MCF 10A (cell line): ENCODE measurements at regions not wholly inside any gene's neighbourhood (a gene's known extent, or its start where the extent isn't known, plus 50 kb on each side); places are given as distances from the start of the nearest gene placed in this dataset.

ENCODE experiments used
- BruUV-seq: library from RNA; stranded (reverse); fragments of 400-500 nt; replicated peaks from 2 replicates; lab custom pipeline; 2021; lab: Mats Ljungman, UMichigan
- CTCF ChIA-PET: fragments of 300-600 bp; sonication (Branson Sonifier 250); formaldehyde crosslinking; extraction: SDS; loops from one replicate; lab custom pipeline; 2021; ENCODE audit warnings: antibody characterized with exemption, inconsistent platforms; lab: Yijun Ruan, JAX
- POLR2A ChIA-PET: fragments of 300-600, 350-650 bp; sonication (Branson Sonifier 250); formaldehyde crosslinking; extraction: SDS; loops from one replicate; lab custom pipeline; 2020; ENCODE audit warnings: antibody characterized with exemption, inconsistent platforms; lab: Yijun Ruan, JAX
- DNase-seq: peaks from one replicate; pipeline ENCODE4 v3.0.0-alpha.2; 2018; ENCODE audit not compliant: unreplicated experiment
- H3K27ac Mint-ChIP-seq: one replicate; pipeline ENCODE4 v1.8.0; 2022; ENCODE audit warnings: mild to moderate bottlenecking, low read depth, mixed read lengths; ENCODE audit not compliant: unreplicated experiment
- H3K27me3 Mint-ChIP-seq: one replicate; pipeline ENCODE4 v1.8.0; 2022; ENCODE audit warnings: mixed read lengths; ENCODE audit not compliant: insufficient read depth, unreplicated experiment
- H3K36me3 Mint-ChIP-seq: one replicate; pipeline ENCODE4 v1.8.0; 2022; ENCODE audit warnings: mild to moderate bottlenecking, moderate library complexity, mixed read lengths; ENCODE audit not compliant: insufficient read depth, unreplicated experiment
- H3K4me1 Mint-ChIP-seq: one replicate; pipeline ENCODE4 v1.8.0; 2022; ENCODE audit warnings: mixed read lengths; ENCODE audit not compliant: insufficient read depth, unreplicated experiment
- H3K4me3 Mint-ChIP-seq: one replicate; pipeline ENCODE4 v1.8.0; 2022; ENCODE audit warnings: mild to moderate bottlenecking, moderate library complexity, mixed read lengths; ENCODE audit not compliant: unreplicated experiment
- H3K9me3 Mint-ChIP-seq: one replicate; pipeline ENCODE4 v1.8.0; 2022; ENCODE audit warnings: mixed read lengths; ENCODE audit not compliant: unreplicated experiment
- CTCF ChIP-seq: fragments of 200-600 bp; IDR thresholded peaks from one replicate; pipeline ENCODE4 v1.8.0; 2022; ENCODE audit warnings: antibody characterized with exemption, mild to moderate bottlenecking; ENCODE audit not compliant: unreplicated experiment
- intact Hi-C: fragments of 100-400 bp; cut with micrococcal nuclease; formaldehyde crosslinking; loops from 2 replicates; pipeline ENCODE4 v1.14.1; 2022

- no TSS peak for BruUV-seq
- DNase-seq: no peak
- Mint-ChIP-seq H3K4me1 (peaks cover 36% of the 10 kb centered on the region), H3K36me3 (peaks cover 6% of the 10 kb centered on the region), H3K4me3 (no peak overlapping the region), H3K27me3 (no peaks in the 10 kb centered on the region), H3K27ac (no peak overlapping the region), H3K9me3 (peaks cover 7% of the 10 kb centered on the region)
- intact Hi-C loops: no loop called here
- CTCF ChIA-PET: interaction anchor here (1.1 to 1.2 kb wide), 2 partner anchors 21 to 39 kb away, joined by 3 read pairs; no protein-coding TSS in a partner anchor
- POLR2A ChIA-PET: interaction anchor here (0.9 to 1.0 kb wide), 2 partner anchors 9 to 17 kb away, joined by 3 to 5 read pairs; no protein-coding TSS in a partner anchor
- TF ChIP-seq CTCF: no peak
Measured at GRCh38 chr1:115175596-115175995, 86.3 kb upstream of the TSPAN2 start.

GRCh38 chr1:115173151-115173550 is 83.8 kb upstream of the TSPAN2 start:
- no TSS peak for BruUV-seq
- peaks cover 46% of the 10 kb centered on the region for H3K4me1 Mint-ChIP-seq
- POLR2A ChIA-PET: interaction anchor here (0.8 to 2.5 kb wide), 5 partner anchors 8 to 160 kb away, joined by 3 to 10 read pairs (median 4); no protein-coding TSS in a partner anchor
- no peak overlapping the region for H3K4me3 Mint-ChIP-seq
- CTCF ChIA-PET: interaction anchor here (1.5 to 1.6 kb wide), 2 partner anchors 11 to 296 kb away, joined by 4 to 5 read pairs; no protein-coding TSS in a partner anchor
- H3K9me3 Mint-ChIP-seq: peaks cover 7% of the 10 kb centered on the region
- intact Hi-C loops: no loop called here
- H3K36me3 Mint-ChIP-seq: peaks cover 13% of the 10 kb centered on the region
- no peak for TF ChIP-seq CTCF
- DNase-seq: no peak
- peak overlapping the region; percentile 28 for H3K27ac Mint-ChIP-seq
- H3K27me3 Mint-ChIP-seq: no peaks in the 10 kb centered on the region

GRCh38 chr1:115172270-115172669 is 83.0 kb upstream of the TSPAN2 start:
- DNase-seq: no peak
- peak overlapping the region; percentile 28 for H3K27ac Mint-ChIP-seq
- ChIA-PET POLR2A (interaction anchor here (0.8 to 2.5 kb wide), 4 partner anchors 9 to 36 kb away, joined by 3 to 10 read pairs (median 4); no protein-coding TSS in a partner anchor), CTCF (interaction anchor here (0.5 to 1.6 kb wide), 2 partner anchors 186 to 297 kb away, joined by 3 read pairs; no protein-coding TSS in a partner anchor)
- peaks cover 7% of the 10 kb centered on the region for H3K9me3 Mint-ChIP-seq
- intact Hi-C loops: no loop called here
- H3K36me3 Mint-ChIP-seq: peaks cover 13% of the 10 kb centered on the region
- H3K4me1 Mint-ChIP-seq: peaks cover 55% of the 10 kb centered on the region
- H3K4me3 Mint-ChIP-seq: no peak overlapping the region
- H3K27me3 Mint-ChIP-seq: no peaks in the 10 kb centered on the region
- no TSS peak for BruUV-seq
- TF ChIP-seq CTCF: no peak

GRCh38 chr1:115170961-115171392 is 81.7 kb upstream of the TSPAN2 start:
- intact Hi-C loops: no loop called here
- H3K4me3 Mint-ChIP-seq: no peak overlapping the region
- H3K27ac Mint-ChIP-seq: peak overlapping the region; percentile 65
- peaks cover 61% of the 10 kb centered on the region for H3K4me1 Mint-ChIP-seq
- H3K27me3 Mint-ChIP-seq: no peaks in the 10 kb centered on the region
- DNase-seq: no peak
- peaks cover 14% of the 10 kb centered on the region for H3K9me3 Mint-ChIP-seq
- ChIA-PET CTCF (interaction anchor here (1.0 to 1.6 kb wide), 2 partner anchors 33 to 298 kb away, joined by 3 read pairs; no protein-coding TSS in a partner anchor), POLR2A (interaction anchor here (1.1 to 2.5 kb wide), 2 partner anchors 11 to 14 kb away, joined by 3 to 10 read pairs; no protein-coding TSS in a partner anchor)
- peaks cover 13% of the 10 kb centered on the region for H3K36me3 Mint-ChIP-seq
- no peak for TF ChIP-seq CTCF
- BruUV-seq: no TSS peak
